B cell (primary cell): ENCODE measurements at regions not wholly inside any gene's neighbourhood (a gene's known extent, or its start where the extent isn't known, plus 50 kb on each side); places are given as distances from the start of the nearest gene placed in this dataset.

Experiments
- EZH2 ChIP-seq: IDR thresholded peaks from 2 replicates; pipeline ENCODE4 v1.6.1; 2012; ENCODE audit warnings: borderline replicate concordance, low read depth, mild to moderate bottlenecking, moderate library complexity, low read length; ENCODE audit not compliant: insufficient read depth, poor library complexity, severe bottlenecking
- TF ChIP-seq, protein P1 (sequence below): fragments of 200-600 bp; IDR thresholded peaks from one replicate; pipeline ENCODE4 v1.8.0; 2022; ENCODE audit warnings: antibody characterized with exemption, mild to moderate bottlenecking

DNA sequence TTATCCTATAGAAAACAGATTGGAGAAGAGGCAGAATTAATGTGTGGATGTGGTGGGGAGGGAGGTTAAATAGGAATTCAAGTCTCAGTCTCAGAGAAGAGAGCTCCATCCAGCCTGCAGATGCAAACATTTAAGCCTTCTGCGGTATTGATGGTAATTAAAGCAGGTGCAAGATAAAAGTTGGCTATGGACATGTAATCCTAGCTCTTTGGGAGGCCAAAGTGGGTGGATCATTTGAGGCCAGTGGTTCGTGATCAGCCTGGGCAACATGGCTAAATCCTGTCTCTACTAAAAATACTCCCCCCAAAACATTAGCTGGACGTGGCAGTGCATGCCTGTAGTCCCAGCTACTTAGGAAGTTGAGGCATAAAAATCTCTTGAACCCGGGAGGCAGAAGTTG, 332.7 kb downstream of the PABPC4L start:
- TF ChIP-seq, protein P1, sequence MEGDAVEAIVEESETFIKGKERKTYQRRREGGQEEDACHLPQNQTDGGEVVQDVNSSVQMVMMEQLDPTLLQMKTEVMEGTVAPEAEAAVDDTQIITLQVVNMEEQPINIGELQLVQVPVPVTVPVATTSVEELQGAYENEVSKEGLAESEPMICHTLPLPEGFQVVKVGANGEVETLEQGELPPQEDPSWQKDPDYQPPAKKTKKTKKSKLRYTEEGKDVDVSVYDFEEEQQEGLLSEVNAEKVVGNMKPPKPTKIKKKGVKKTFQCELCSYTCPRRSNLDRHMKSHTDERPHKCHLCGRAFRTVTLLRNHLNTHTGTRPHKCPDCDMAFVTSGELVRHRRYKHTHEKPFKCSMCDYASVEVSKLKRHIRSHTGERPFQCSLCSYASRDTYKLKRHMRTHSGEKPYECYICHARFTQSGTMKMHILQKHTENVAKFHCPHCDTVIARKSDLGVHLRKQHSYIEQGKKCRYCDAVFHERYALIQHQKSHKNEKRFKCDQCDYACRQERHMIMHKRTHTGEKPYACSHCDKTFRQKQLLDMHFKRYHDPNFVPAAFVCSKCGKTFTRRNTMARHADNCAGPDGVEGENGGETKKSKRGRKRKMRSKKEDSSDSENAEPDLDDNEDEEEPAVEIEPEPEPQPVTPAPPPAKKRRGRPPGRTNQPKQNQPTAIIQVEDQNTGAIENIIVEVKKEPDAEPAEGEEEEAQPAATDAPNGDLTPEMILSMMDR = no peak
- TF ChIP-seq EZH2 = no peak
